Keratinocyte (primary cell): ENCODE measurements at regions not wholly inside any gene's neighbourhood (a gene's known extent, or its start where the extent isn't known, plus 50 kb on each side); places are given as distances from the start of the nearest gene placed in this dataset.

Experiments
- DNase-seq: peaks from one replicate; pipeline ENCODE4 v3.0.0-alpha.2; 2011; ENCODE audit warnings: low read depth, missing footprints, low spot score
- FAIRE-seq: peaks from 2 replicates; lab custom pipeline; 2011; peaks lifted over from hg19 to GRCh38; lab: Jason Lieb, UNC
- H2AFZ ChIP-seq: 2 replicates; pipeline ENCODE4 v1.6.0; 2012; ENCODE audit warnings: low read length, control low read depth, inconsistent platforms; ENCODE audit not compliant: control insufficient read depth
- H3K27ac ChIP-seq: 2 replicates; pipeline ENCODE4 v1.5.1; 2011; ENCODE audit warnings: low read length; ENCODE audit not compliant: control insufficient read depth, insufficient read depth
- H3K27me3 ChIP-seq: 3 replicates; pipeline ENCODE4 v1.6.0; 2011; ENCODE audit warnings: low read length; ENCODE audit not compliant: control insufficient read depth, insufficient read depth; ENCODE audit errors: extremely low read depth
- H3K36me3 ChIP-seq, 2 experiments: 2 replicates in 1 of 2; 3 replicates in 1 of 2; pipeline ENCODE4 v1.5.1; 2011; ENCODE audit warnings: low read length in 2 of 2, mild to moderate bottlenecking in 1 of 2; ENCODE audit not compliant: control insufficient read depth in 2 of 2, insufficient read depth in 2 of 2; ENCODE audit errors: extremely low read depth in 1 of 2
- H3K4me1 ChIP-seq: 3 replicates; pipeline ENCODE4 v1.5.1; 2011; ENCODE audit warnings: low read length; ENCODE audit not compliant: control insufficient read depth, insufficient read depth; ENCODE audit errors: extremely low read depth
- H3K4me2 ChIP-seq: 3 replicates; pipeline ENCODE4 v1.6.0; 2011; ENCODE audit warnings: low read depth, low read length; ENCODE audit not compliant: control insufficient read depth, insufficient read depth; ENCODE audit errors: extremely low read depth
- H3K4me3 ChIP-seq, 3 experiments: fragments of 200-600 bp in 1 of 3; sonication (generic) in 1 of 3; 2 replicates in 2 of 3; 3 replicates in 1 of 3; pipeline ENCODE4 v1.5.1; 2011 to 2016; ENCODE audit warnings: low read length in 3 of 3, mild to moderate bottlenecking in 3 of 3, control low read depth in 2 of 3, inconsistent platforms in 1 of 3, low read depth in 1 of 3, mixed read lengths in 1 of 3, mixed run types in 1 of 3, moderate library complexity in 1 of 3; ENCODE audit not compliant: control insufficient read depth in 2 of 3, insufficient read depth in 2 of 3; ENCODE audit errors: extremely low read depth in 1 of 3
- H3K79me2 ChIP-seq: 2 replicates; pipeline ENCODE4 v1.6.0; 2012; ENCODE audit warnings: low read length; ENCODE audit not compliant: control insufficient read depth, insufficient read depth
- H3K9ac ChIP-seq: 3 replicates; pipeline ENCODE4 v1.6.0; 2011; ENCODE audit warnings: low read length; ENCODE audit not compliant: control insufficient read depth, insufficient read depth; ENCODE audit errors: extremely low read depth
- H3K9me1 ChIP-seq: 3 replicates; pipeline ENCODE4 v1.6.0; 2011; ENCODE audit warnings: low read length; ENCODE audit not compliant: control insufficient read depth, insufficient read depth; ENCODE audit errors: extremely low read depth
- H3K9me3 ChIP-seq: 2 replicates; pipeline ENCODE4 v1.5.1; 2012; ENCODE audit warnings: low read depth, low read length; ENCODE audit not compliant: control insufficient read depth
- H4K20me1 ChIP-seq: 3 replicates; pipeline ENCODE4 v1.6.0; 2011; ENCODE audit warnings: low read length; ENCODE audit not compliant: control insufficient read depth, insufficient read depth; ENCODE audit errors: extremely low read depth
- CTCF ChIP-seq, 3 experiments: IDR thresholded peaks in 1 of 3; conservative IDR thresholded peaks in 1 of 3; optimal IDR thresholded peaks in 1 of 3; 2 replicates in 2 of 3; 3 replicates in 1 of 3; pipeline versions ENCODE3 to v1.5.1; 2011; ENCODE audit warnings: low read length in 3 of 3, mild to moderate bottlenecking in 3 of 3, moderate library complexity in 2 of 3, control low read depth in 1 of 3, inconsistent platforms in 1 of 3; ENCODE audit not compliant: insufficient read depth in 2 of 3; ENCODE audit errors: extremely low read depth in 1 of 3
- EZH2 ChIP-seq: IDR thresholded peaks from one replicate; pipeline ENCODE4 v1.6.1; 2012; ENCODE audit warnings: inconsistent platforms, mild to moderate bottlenecking, low read length, moderate library complexity
- dilution Hi-C: fragments of 300-500 bp; cut with MboI; formaldehyde crosslinking; loops from one replicate; pipeline ENCODE4 v1.7.0; 2020; ENCODE audit warnings: low sequenced_read_pairs; ENCODE audit not compliant: extremely low pct_ligation_motif_present

- DNase-seq (no peak), FAIRE-seq (no peak)
- dilution Hi-C loops, result no loop called here
- Histone ChIP-seq H3K27me3 (no peaks in the 10 kb centered on the region), H3K9me1 (no peaks in the 10 kb centered on the region), H3K9me3 (no peaks in the 10 kb centered on the region), H3K9ac (no peak overlapping the region), H3K4me2 (no peak overlapping the region), H3K4me3 (no peak overlapping the region), H3K36me3 (no peaks in the 10 kb centered on the region), H3K4me1 (no peaks in the 10 kb centered on the region), H4K20me1 (no peaks in the 10 kb centered on the region), H3K27ac (no peak overlapping the region), H2AFZ (no peak overlapping the region), H3K79me2 (no peaks in the 10 kb centered on the region)
- TF ChIP-seq EZH2 (no peak), CTCF (optimal IDR thresholded peaks at IDR 0.05 in 1 of 3, IDR thresholded peaks at IDR 0.05 in 1 of 3, conservative IDR thresholded peaks at IDR 0.05 in 1 of 3; ENCODE audit: extremely low read depth in 1 of 3, insufficient read depth in 2 of 3, low read length in 3 of 3) (no peak)
These were observed 114.8 kb upstream of the NCAM2 start for GRCh38 chr21:20883408-20883800.

GRCh38 chr21:20902511-20902910 is 95.7 kb upstream of the NCAM2 start:
- no peak overlapping the region for H3K9ac ChIP-seq
- dilution Hi-C loops, result no loop called here

More at GRCh38 chr21:20902511-20902910, 95.7 kb upstream of the NCAM2 start:
- Histone ChIP-seq H3K4me3 (no peak overlapping the region), H3K79me2 (no peaks in the 10 kb centered on the region), H3K9me3 (peaks cover 4% of the 10 kb centered on the region), H3K27me3 (no peaks in the 10 kb centered on the region), H3K9me1 (no peaks in the 10 kb centered on the region), H3K36me3 (no peaks in the 10 kb centered on the region), H4K20me1 (no peaks in the 10 kb centered on the region), H3K4me1 (no peaks in the 10 kb centered on the region), H3K27ac (no peak overlapping the region), H2AFZ (no peak overlapping the region), H3K4me2 (no peak overlapping the region)
- no peak for FAIRE-seq
- no peak for TF ChIP-seq EZH2
- no peak for TF ChIP-seq CTCF (optimal IDR thresholded peaks at IDR 0.05 in 1 of 3, IDR thresholded peaks at IDR 0.05 in 1 of 3, conservative IDR thresholded peaks at IDR 0.05 in 1 of 3; ENCODE audit: extremely low read depth in 1 of 3, insufficient read depth in 2 of 3, low read length in 3 of 3)
- no peak for DNase-seq
